Left lobe of liver (tissue), 2 donors: ENCODE measurements at regions not wholly inside any gene's neighbourhood (a gene's known extent, or its start where the extent isn't known, plus 50 kb on each side); places are given as distances from the start of the nearest gene placed in this dataset.
A peak's percentile ranks its signal among the peaks of the same experiment; 100 is the strongest.

Experiments used
- ATAC-seq: fragments of 200-7000 bp; cut with Tn5 transposase; one replicate; pipeline ENCODE4 v1.9.1; 2020; ENCODE audit warnings: mild to moderate bottlenecking, moderate library complexity
- DNase-seq: peaks from one replicate; pipeline ENCODE4 v3.0.0-alpha.2; 2020; ENCODE audit warnings: low spot score
- donor health status: DM: no; HTN: no; CAD: no; lungs with moderate emphysema.
- donor health status: DM: no; HTN: yes; CAD: no.

DNA sequence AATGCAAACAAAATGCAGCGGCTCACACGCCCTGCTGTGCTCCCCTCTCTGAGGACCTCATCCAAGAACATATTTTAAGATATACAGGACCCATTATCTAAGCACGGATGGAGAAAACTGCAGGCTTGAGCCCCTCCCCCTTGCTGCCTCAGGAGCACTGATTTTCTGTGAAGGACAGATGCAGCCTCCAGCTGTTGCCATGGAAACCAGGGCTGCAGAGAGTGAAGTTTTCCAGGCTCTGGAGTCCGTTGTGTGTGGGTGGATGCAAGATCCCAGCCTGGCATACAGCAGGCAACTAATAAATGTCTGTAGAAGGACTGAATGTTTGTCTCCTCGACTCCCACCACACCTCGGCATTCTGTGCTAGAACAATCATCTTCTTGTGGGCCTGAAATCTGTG, 105.6 kb upstream of the PEG3 start:
- DNase-seq, result no peak
- ATAC-seq, result no peak

DNA sequence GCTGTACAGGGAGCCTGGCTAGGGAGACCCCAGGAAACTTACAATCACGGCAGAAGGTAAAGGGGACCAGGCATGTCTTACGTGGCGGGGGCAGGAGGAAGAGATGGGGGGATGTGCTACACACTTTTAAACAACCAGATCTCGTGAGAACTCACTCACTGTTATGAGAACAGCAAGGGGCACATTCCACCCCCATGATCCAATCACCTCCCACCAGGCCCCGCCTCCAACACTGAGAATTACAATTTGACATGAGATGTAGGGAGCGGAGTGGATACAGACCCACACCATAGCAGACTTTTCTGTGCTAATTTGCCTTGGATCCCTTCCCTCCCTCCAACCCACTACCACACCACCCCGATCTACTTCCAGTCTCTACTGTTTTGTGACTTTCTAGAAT, 106.7 kb upstream of the PEG3 start:
- no peak for DNase-seq
- ATAC-seq, result no peak

DNA sequence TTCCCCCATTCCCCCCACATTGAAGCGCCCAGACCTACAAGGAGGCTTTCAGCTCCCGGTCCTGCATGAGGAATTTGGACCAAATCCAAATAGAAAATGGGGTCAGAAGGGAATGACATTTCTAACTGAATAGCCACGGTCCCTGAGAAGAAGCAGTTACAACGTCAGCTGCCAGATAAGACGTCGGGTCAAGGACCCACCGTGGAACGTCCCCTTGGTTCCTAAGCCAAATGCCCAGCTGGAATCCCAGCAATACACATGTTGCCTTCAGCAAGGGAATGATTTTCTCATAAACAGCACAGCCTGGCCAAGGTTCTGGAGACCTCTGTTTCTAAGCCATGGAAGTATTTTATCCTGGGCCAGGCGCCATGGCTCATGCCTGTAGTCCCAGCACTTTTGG, 109.1 kb upstream of the PEG3 start:
- ATAC-seq, result peak; percentile 24
- DNase-seq, result no peak

DNA sequence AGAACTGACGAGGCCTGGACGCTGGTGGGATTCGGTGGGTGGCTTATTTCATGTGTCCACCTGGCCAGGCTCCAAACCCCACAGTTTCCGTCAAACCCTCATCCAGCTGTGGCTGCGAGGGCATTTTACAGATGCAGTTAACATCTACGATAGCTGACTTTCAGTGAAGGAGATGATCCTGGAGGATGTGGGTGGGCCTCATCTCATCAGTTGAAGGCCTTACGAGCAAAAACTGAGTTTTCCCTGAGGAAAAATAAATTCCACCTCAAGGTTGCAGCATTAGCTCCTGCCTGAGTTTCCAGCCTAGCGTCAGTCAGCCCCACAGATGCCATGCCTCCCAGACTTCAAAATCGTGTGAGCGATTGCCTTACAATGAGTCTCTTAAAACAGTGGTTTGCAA, 111.1 kb upstream of the PEG3 start:
- ATAC-seq, result no peak

DNA sequence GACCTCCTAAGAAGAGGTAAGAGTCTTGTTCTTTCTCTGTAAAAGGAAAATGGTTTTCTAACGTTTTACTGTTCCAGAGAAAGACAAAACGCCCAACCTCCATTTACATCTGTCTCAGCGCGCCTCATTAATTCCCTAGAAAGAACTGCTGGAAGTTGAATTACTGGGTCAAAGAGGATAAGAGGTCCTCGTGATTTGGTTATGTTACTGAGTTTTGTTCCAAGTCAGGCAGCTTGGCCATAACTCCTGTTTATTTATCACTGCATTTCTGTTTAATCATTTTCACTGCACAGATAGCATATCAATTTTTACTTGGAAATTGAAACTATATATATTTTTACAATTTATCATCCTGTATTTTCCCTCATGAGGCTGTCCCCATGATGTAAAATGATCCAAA, 112.9 kb upstream of the PEG3 start:
- DNase-seq (no peak), ATAC-seq (no peak)

More for the DNA sequence above, 111.1 kb upstream of the PEG3 start:
- DNase-seq, result no peak

DNA sequence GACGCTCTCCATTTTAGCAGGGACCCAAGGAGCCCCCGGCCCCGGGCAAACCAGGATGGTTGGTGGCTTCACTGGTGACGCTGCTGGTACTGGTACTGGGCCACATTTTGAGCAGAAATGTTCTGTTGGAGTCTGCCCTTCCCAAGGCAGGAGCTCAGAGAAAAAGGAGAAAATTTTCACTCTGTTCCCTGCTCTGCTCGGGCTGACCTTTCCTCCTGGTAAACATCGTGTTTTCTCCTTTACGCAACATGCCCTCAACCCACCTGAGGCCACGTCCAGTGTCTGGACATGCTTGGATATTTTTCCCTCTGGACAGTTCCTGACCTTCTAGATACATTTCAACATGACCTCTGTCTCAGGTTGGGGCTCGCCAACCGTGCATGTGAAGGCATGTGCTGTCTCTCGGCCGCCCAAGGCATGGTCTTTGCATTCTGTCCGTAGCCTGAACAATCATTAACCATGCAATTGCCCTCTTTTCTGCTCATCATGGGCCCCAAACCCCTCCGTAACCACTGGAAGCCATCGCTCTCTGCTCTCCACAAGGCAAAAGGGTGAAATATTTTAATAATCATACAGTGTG, 115.2 kb upstream of the PEG3 start:
- ATAC-seq (peak; percentile 39), DNase-seq (peak; percentile 45)

DNA sequence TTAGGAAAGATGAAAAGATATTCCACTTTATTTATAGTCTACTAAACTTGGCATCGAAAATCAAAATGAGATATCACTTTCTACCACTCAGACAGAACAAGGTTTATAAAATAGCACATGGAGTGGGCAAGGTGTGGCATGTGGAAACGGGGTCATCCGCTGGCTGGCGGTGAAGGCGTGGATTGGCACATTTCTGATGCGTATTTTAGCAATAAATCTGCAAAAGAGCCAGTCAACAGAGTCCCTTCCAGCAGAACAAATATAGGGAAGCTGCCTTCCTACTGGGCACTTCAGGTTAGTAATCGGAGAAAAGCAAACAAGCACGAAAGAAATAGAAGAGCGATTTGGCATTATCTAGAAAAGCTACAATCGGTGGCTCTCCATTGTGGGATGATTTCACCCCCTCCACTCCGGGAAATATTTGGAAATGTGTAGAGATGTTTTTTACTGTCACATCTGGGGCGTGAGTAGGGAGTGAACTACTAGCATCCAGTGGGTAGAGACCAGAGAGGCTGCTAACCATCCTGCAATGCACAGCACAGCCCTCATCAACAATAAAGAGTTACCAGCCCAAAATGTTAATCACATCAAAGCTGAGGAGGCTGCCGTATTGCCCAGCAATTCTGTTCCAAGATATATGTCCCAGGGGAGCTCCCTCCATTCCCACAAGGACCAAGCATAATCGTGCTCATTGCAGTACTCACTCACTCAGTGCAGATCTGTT, 116.1 kb upstream of the PEG3 start:
- DNase-seq, result no peak
- ATAC-seq, result no peak

DNA sequence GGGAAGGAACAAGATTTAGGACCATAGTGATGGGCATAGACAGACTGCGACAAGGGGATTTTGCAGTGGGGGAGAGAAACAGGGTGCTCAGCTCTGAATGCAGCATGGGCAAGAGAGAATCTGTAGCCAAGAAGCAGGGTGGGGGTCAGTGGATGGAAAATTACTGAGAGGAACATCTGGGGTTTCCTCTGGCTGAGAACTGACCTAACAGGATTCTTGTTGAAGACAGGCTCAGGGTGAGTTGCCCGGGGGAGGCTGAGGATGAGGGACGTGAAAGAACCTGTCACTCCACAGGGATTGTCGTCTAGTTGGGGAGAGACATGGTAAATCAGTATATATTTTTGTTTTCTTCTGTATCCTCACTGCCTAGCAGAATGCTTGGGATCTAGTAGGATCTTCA, 118.7 kb upstream of the PEG3 start:
- ATAC-seq (no peak), DNase-seq (no peak)

DNA sequence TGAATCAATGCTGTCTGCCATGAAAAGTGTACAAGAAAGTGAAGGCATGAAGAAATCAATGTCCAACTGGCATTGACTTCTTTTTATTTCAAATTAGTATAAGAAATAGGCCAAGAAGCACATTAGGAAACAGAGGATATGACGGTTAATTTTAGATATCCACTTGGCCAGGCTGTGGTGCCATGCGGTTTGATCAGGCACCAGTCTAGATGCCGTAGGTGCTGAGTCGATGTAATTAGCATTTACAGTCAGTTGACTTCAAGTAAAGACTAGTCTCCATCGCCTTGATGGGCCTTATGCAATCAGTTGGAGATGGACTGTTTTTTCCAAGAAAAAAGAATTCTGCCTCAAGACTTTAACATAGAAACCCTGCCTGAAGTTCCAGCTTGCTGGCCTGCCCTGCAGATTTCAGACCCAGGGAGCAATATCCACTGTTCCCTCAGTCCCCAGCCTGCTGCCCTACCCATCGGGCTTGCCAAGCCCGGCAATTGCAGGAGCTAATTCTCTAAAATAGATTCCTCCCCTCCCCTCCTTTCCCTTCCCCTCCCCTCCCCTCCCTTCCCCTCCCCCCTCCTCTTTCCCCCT, 120.5 kb upstream of the PEG3 start:
- ATAC-seq (no peak), DNase-seq (no peak)

DNA sequence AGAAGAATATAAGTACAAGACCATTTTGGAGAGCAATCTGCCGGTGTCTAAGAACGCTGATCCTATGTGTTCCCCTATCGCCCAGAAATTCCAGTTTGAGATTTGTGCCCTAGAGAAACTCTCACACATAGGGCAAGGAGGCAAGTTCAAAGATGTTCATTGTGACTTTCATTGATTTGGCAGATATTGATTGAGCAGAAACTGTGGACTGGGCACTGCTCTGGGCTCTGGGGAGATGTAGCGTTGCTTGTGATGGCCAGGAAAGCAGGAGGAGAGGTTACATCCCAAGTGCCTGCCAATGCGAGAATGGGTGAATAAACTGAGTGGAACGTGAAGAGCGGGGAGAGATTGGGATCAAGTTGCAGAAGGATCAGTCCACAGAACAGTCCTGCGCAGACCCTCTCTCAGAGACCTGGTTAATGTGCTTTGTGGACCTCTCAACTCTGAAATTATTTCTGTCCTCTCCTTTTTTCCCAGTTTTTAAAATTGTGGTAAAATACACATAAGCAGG, 123.9 kb upstream of the PEG3 start:
- no peak for ATAC-seq
- no peak for DNase-seq

DNA sequence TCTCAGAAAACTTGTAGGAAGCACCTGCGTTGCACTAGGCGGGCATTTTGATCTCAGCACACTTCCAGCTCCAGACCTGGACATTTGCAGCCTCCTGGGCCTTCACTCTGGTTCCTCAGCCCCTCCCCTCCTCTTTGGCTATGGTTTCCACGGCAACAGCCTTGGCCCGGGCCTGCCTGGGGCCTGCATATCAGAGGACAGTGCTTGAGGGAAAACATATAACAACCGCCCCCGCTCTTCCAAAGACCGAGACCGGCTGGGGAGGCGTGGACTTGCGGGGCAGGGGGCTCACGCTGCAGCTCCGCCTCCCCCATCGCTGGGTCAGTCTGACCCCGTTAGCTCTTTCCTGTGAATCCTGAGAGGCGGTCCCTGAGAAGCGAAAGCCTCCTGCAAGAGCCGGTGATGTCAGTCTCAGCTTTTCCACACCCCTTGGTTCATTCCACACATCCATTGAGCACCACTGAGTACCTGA, 125.7 kb upstream of the PEG3 start:
- no peak for ATAC-seq

DNA sequence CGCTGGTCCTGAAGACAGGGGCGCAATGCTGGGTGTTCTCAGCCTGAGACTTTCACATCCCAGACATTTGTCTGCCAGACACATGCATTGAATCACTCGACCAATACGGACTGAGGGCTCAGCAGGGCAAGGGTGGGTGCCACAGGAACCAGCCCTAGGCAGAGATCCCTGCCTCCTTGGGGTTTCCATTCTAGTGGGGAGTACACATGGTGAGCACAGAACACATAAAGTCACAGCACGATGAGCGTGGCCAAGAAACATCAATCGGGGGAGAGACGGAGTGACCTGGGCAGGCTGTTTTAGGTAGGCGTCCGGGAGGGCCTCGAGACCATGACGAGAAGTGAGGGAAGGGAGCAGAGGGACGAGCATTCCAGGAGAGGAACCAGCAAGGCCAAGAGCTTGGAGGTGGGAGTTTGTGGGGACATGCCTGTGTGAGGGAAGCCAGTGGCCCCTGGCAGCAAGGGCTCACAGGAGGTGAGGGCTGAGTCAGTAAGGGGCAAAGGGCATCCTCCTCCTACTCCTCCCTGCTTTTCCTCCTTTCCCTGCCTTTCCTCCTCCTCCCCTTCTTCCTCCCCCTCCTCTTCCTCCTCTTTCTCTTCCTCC, 126.3 kb upstream of the PEG3 start:
- DNase-seq, result no peak
- ATAC-seq, result no peak

More for the DNA sequence above, 125.7 kb upstream of the PEG3 start:
- no peak for DNase-seq

DNA sequence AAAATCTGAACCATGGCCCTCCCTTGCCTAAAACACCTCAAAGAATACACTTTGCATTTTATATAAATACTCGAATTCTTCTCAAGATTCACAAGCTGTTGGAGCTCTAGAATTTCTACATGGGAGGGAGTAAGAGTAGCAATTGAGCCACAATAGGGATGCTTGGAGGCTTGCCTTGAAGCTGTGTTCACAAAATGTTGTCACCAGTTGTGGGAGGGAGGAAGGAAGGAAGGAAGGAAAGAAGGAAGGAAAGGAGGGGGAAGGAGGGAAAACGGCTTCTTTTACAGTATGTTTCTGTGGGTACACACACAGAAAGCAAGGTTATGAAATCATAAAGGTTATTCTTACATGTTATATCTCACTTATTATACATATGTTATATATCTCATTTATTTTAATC, 128.6 kb upstream of the PEG3 start:
- no peak for ATAC-seq
- no peak for DNase-seq

DNA sequence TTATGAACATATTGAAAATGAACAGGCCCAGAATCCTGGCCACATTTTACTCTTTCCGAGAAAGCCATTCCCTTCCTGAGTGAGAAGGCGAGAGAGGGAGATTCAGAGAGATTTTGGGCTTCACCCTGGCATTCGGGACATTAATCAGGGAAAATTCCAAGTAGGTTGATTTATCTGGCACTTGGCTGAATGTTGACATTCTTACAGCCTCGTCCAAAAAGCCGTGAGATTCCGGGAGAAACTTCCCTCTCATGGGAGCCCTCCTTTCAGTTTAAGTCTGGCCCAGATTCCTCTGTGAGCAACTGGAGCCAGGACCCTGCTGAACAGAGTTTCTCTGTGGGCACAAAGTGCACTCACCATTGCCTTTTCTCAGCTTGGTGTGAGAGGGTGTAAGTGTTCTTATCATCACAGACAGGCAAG, 129.2 kb upstream of the PEG3 start:
- no peak for DNase-seq

DNA sequence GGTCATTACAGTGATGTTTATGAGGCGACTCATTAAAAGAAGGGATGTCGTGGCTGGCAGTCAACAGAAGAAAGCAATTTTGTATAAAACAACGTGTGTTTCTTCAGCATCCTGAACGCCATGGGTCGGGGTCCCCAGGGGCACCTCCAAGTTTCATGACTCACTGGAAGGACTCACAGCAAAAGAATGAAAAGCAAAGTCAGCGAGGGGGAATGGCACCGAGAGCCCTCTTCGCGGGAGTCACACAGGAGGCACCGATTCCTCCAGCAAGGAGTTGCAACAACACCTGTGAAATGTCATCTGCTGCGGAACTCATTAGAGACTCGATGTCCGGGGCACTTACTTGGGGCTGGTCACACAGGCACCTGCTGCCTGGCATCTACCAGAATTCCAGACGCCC, 130.7 kb upstream of the PEG3 start:
- DNase-seq (no peak), ATAC-seq (no peak)

More for the DNA sequence above, 129.2 kb upstream of the PEG3 start:
- ATAC-seq, result no peak

DNA sequence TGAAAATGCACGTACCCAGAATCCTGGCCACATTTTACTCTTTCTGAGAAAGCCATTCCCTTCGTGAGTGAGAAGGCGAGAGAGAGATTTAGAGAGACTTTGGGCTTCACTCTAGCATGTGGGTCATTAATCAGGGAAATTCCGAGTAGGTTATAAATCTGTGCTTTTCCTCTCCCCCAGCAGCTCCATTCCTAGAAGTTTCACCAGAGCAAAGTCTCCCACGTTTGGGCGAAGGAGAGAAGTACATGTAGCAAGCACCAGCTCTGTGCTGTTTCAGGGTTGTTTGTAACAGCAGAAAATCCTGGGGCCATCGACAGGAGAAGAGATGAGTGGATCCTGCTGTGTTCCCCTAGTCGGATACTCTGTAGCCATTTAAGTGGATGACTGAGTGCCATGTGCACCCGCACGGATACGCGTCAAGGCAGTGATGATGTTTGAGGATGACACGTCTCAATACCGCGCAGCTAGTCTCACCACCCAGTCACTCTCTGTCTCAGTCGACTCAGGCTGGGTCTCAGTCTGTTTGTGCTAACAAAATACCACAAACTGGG, 131.8 kb upstream of the PEG3 start:
- DNase-seq (no peak), ATAC-seq (no peak)

DNA sequence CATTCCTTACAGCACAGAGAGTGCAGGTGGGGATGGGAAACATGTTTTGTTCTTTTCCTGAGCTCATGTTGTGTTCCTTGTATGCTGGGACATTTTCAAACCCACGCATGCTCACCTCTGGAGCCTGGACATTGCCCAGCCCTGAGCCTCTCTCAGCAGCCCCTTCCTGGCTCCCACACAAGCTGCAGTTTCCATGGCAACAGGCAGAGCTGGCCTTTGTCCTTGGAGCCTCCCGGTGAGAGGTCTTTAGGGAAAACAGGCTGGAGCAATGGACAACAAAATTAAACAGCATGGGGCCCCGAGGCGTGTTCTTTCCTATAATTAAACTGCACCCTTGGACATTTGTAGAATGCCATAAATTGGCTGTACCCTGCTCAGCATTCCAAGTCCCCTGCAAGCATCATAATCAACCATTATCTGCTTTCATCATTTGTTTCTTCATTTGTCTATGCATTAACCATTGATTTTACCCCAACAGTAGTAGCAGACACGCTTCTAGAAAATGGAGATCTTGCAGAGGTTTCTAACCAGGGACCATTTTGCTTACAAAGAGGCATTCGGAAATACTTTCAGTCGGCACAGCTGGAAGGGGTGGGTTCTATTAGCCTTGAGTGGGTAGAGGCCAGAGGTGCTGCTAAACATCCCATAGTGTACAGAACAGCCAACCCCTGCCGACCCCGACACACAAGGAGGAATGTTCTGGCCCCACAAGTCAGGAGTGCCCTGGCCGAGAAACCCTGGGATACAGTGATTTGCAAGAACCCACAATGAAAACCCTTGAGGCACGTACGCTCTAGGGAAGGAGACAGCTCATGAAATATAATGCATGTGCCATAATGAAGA, 133.4 kb upstream of the PEG3 start:
- ATAC-seq (no peak), DNase-seq (no peak)

DNA sequence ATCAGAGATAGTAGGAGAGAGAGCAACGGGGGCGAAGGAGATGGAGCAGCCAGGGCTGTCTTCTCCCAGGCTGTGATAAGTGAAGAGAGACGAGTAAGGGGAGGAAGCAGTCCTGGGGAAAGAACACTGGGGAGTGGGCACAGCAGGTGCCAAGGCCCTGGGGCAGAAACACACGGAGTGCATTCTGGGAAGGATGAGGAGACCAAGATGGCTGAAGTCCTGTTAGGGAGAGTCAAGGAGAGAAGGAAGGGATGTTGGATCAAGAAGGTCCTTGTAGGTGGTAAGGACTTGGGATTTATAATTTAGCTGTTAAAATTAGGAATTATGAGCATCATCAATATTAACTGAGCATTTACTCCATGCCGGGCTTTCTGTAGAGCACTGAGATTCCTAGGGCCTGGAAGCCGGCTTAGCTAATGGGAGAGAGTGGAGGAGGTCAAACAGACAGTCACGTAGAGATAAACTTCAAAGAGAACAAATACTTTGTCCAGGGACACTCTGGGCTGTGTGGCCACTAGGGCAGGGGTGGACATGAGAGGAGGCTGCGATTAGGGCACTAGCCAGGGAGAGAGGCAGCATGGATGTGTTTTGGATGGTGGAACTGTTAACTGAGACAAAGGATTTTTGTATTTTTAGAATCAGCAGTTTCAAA, 134.2 kb upstream of the PEG3 start:
- DNase-seq, result no peak

DNA sequence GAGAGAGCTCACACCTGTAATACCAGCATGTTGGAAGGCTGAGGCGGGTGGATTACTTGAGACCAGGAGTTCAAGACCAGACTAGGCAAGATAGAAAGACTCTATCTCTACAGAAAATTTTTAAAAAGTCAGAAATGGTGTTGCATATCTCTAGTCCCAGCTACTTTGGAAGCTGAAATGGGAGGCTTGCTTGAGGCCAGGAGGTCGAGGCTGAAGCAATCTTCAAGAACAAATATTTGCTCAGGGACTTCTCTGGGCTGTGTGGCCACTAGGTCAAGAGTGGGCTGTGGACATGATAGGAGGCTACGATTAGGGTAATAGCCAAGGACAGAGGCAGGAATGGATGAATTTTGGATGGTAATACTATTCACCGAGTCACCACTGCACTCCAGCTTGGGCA, 135.8 kb upstream of the PEG3 start:
- no peak for ATAC-seq
- no peak for DNase-seq

More for the DNA sequence above, 134.2 kb upstream of the PEG3 start:
- no peak for ATAC-seq
